PC-9 (cell line): ENCODE measurements at regions not wholly inside any gene's neighbourhood (a gene's known extent, or its start where the extent isn't known, plus 50 kb on each side); places are given as distances from the start of the nearest gene placed in this dataset.

Experiments
- CTCF ChIP-seq: fragments of 200-600 bp; sonication (generic); conservative IDR thresholded peaks from 2 replicates; pipeline ENCODE4 v1.6.1; 2017; ENCODE audit warnings: mixed run types, antibody characterized with exemption, mild to moderate bottlenecking, moderate library complexity
- EZH2 ChIP-seq: fragments of 200-600 bp; sonication (generic); IDR thresholded peaks from 2 replicates; pipeline ENCODE4 v1.8.0; 2017; ENCODE audit warnings: antibody characterized with exemption, low read depth

- TF ChIP-seq CTCF (no peak), EZH2 (no peak)
Observed at GRCh38 chr17:13209081-13209480, 191.3 kb upstream of the ELAC2 start.
